Activated CD8-positive, alpha-beta memory T cell treated with anti-CD3 and anti-CD28 coated beads for 36 hours (primary cell): ENCODE measurements at regions not wholly inside any gene's neighbourhood (a gene's known extent, or its start where the extent isn't known, plus 50 kb on each side); places are given as distances from the start of the nearest gene placed in this dataset.

Source experiments
- CTCF ChIA-PET: fragments of 350-600 bp; sonication (Branson Sonifier 250); formaldehyde crosslinking; loops from one replicate; lab custom pipeline; 2021; ENCODE audit warnings: antibody characterized with exemption; lab: Charles Lee
- POLR2A ChIA-PET: fragments of 350-600 bp; sonication (Branson Sonifier 250); formaldehyde crosslinking; loops from one replicate; lab custom pipeline; 2021; ENCODE audit warnings: antibody characterized with exemption; lab: Charles Lee

GRCh38 chr4:175414602-175415001 is 397.5 kb downstream of the GPM6A start:
- ChIA-PET POLR2A (no interaction called here), CTCF (no interaction called here)

- POLR2A ChIA-PET = no interaction called here
- CTCF ChIA-PET = no interaction called here
These were observed 393.5 kb downstream of the GPM6A start for GRCh38 chr4:175418516-175418915.

- ChIA-PET POLR2A (no interaction called here), CTCF (no interaction called here)
These were observed 392.8 kb downstream of the GPM6A start for GRCh38 chr4:175419236-175419718.

- ChIA-PET POLR2A (no interaction called here), CTCF (no interaction called here)
These were observed 390.6 kb downstream of the GPM6A start for GRCh38 chr4:175421506-175421905.

GRCh38 chr4:175422331-175422730 is 389.7 kb downstream of the GPM6A start:
- ChIA-PET POLR2A (no interaction called here), CTCF (no interaction called here)

- CTCF ChIA-PET = no interaction called here
- POLR2A ChIA-PET = no interaction called here
These were observed 388.0 kb downstream of the GPM6A start for GRCh38 chr4:175424111-175424510.

- ChIA-PET POLR2A (no interaction called here), CTCF (no interaction called here)
These were observed 384.3 kb downstream of the GPM6A start for GRCh38 chr4:175427751-175428150.

- CTCF ChIA-PET = no interaction called here
- POLR2A ChIA-PET = no interaction called here
These were observed 380.4 kb downstream of the GPM6A start for GRCh38 chr4:175431694-175432093.

- CTCF ChIA-PET = no interaction called here
- POLR2A ChIA-PET = no interaction called here
These were observed 376.7 kb downstream of the GPM6A start for GRCh38 chr4:175435381-175435783.

- ChIA-PET POLR2A (interaction anchor here (0.6 kb wide), 1 partner anchor 1081 kb away, joined by 4 read pairs; no protein-coding TSS in a partner anchor), CTCF (no interaction called here)
These were observed 375.9 kb downstream of the GPM6A start for GRCh38 chr4:175436196-175436595.

GRCh38 chr4:175440786-175441185 is 371.3 kb downstream of the GPM6A start:
- ChIA-PET POLR2A (no interaction called here), CTCF (no interaction called here)

GRCh38 chr4:175441256-175441655 is 370.8 kb downstream of the GPM6A start:
- ChIA-PET POLR2A (no interaction called here), CTCF (no interaction called here)

- CTCF ChIA-PET = no interaction called here
These were observed 368.5 kb downstream of the GPM6A start for GRCh38 chr4:175443547-175443946.

GRCh38 chr4:175444512-175444911 is 367.6 kb downstream of the GPM6A start:
- CTCF ChIA-PET = no interaction called here
- POLR2A ChIA-PET = no interaction called here

More at GRCh38 chr4:175443547-175443946, 368.5 kb downstream of the GPM6A start:
- POLR2A ChIA-PET = no interaction called here

- CTCF ChIA-PET = no interaction called here
These were observed 365.0 kb downstream of the GPM6A start for GRCh38 chr4:175447016-175447415.

GRCh38 chr4:175450446-175450845 is 361.6 kb downstream of the GPM6A start:
- ChIA-PET CTCF (no interaction called here), POLR2A (no interaction called here)

More at GRCh38 chr4:175447016-175447415, 365.0 kb downstream of the GPM6A start:
- POLR2A ChIA-PET = no interaction called here

GRCh38 chr4:175451238-175451965 is 360.7 kb downstream of the GPM6A start:
- CTCF ChIA-PET = no interaction called here
- POLR2A ChIA-PET = no interaction called here

- POLR2A ChIA-PET = no interaction called here
- CTCF ChIA-PET = no interaction called here
These were observed 358.6 kb downstream of the GPM6A start for GRCh38 chr4:175453456-175453855.

- ChIA-PET POLR2A (no interaction called here), CTCF (no interaction called here)
These were observed 355.9 kb downstream of the GPM6A start for GRCh38 chr4:175456131-175456530.

GRCh38 chr4:175457956-175458355 is 354.1 kb downstream of the GPM6A start:
- ChIA-PET CTCF (no interaction called here), POLR2A (no interaction called here)

- ChIA-PET POLR2A (no interaction called here), CTCF (no interaction called here)
These were observed 352.5 kb downstream of the GPM6A start for GRCh38 chr4:175459571-175459970.
